Cerebellar cortex (tissue), 1 donor: ENCODE measurements at regions not wholly inside any gene's neighbourhood (a gene's known extent, or its start where the extent isn't known, plus 50 kb on each side); places are given as distances from the start of the nearest gene placed in this dataset.

Experiments used
- DNase-seq: peaks from one replicate; pipeline ENCODE4 v3.0.0-alpha.2; 2015; ENCODE audit warnings: low spot score

DNA sequence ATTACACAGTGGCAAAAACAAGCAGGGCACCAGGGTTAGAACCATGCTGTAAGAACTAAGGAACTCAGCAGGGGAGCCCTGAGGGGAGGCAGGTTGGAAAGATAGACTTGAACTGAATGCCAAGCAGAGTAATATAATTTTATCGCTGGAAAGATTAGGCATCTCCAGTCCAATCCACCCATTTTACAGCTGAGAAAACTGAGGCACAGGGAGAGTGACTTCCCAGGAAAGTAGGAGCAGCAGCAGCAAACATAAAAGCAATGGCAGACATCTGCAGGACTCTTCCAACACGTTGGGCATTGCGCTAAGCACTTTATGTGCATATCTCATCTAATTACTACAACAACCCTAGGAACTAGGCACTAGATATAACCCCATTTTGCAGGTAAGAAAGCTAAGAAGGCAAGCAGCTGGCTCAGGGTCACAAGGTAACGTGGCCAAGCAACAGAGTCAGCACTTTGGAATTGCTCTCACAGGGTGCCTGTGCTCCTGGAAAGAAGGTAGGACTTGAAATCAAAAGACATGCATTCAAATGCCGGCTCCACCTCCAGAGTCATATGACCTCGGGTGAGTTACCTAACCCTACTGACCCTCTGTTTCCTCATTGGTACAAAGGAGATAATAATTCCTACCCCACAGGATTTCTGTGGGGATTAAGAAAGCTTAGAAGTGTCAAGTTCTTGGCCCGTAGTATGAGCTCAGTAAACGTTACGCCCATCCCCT is 215.3 kb downstream of the BARX2 start:
- no peak for DNase-seq

DNA sequence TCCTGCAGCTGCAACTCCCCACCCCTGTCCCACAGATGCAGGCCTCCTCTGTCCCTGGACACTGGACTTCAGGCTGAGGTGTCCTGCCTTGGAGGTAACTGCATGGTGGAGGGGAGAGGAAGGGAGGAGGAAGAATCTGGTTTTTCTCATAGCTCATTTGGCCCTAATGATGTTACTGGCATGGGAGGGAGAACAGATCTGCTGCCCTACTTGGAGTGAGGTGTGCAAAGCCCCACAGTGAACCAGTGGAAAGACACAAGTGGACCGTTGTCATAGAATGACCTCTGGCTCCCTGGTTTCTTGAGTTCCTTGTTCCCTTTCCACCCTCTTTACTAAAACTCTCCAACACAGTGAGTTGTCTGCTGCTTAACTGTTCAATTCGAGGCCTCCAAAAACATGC is 215.9 kb downstream of the BARX2 start:
- DNase-seq = no peak

DNA sequence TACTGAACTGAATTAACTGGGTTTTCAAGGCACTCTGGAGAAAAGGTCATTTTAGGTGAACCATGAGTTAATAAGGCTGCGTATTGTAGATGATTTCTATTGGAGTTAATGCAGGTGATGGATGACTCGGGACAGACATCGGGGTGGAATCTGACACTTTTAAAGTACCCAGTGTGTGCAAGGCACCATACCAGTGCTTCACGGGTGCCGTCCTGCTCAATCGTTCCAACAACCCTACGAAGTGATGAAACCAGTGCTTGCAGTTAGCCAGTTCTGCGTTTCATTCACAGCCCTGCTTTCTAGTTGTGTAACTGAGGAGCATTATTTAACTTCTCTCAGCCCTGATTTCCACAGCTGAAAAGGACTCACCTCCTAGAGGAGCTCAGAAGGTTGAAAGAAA is 216.5 kb downstream of the BARX2 start:
- no peak for DNase-seq

DNA sequence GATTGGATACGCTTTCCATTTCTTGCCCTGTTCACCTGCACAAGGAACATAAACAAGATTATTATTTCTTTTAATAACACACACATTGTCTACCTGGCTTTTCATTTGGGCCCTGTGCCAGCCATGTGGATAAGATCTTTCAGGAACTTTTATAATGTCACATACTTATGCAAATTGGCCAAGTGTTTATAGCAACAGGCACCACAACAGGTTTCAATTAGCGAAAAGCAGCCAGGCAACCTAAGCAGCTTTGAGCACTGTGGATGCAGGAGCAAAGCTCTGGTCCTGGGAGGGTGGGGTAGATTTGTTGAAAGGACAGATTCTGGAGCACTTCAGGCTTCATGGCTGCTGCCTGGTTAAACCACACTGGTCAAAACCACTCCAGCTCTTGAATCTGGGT is 217.4 kb downstream of the BARX2 start:
- no peak for DNase-seq

DNA sequence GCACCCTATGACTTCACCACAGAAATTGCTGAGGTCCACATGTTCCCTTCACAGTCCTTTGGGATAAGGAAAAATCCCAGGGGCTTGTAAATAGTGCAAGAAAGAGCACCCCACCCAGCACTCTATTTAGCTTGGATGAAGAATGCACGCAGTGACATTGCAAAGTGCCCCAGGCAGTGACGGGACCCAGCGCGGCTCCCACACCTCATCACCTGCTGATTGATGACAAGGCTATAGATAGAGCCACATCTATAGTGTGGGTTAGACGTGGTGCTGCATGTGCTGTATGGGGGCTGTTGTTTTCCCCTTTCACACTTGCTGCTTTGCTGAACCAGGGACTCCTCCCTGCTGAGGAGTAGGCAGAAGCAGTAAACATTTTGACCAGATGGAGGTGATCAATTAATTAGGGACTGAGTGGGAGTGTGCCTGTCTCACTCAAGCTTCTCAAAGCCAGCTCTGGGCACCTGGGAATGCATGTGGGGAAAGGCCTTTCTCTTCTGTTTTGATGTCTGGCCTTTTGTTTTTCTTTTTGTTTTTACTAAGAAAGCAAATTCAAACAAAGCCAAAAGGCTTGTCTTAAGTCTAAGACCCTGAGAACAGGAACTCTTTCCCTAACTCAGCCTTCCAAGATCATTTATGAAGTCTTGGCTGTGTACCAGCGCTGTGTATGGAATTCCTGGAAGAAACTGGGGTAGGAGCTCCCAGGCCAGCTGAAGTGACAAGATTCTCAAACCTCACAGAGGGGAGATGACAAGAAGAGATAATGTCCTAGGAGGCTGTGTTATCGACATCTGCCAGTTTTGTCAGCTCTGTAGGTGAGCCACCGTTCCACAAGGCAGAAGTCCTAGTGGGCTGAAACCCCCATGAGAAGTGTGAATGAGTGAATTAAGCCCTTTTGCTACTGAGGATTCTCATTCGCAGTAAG is 219.7 kb downstream of the BARX2 start:
- no peak for DNase-seq

- DNase-seq = no peak
These were observed 219.3 kb upstream of the TMEM45B start for GRCh38 chr11:129596351-129596750.

DNA sequence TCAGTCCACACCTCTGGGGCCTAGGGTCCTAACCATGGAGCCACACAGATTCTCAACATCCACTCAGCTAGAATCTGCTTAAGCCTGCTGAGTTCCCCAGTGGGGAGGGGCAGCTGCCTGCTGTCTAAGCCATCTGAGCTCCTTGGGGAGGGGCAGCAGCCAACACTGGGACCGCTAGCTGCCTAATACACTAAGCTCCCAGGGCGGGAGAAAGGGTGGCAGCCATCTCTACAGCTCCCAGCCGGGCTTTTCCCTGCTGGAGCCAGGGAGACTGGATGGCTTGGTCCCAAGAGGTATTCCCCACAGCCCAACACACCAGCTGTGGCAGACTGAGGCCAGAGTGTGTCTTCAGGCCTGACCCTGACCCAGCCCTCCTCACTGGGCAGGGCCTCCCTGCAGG is 217.3 kb upstream of the TMEM45B start:
- no peak for DNase-seq

DNA sequence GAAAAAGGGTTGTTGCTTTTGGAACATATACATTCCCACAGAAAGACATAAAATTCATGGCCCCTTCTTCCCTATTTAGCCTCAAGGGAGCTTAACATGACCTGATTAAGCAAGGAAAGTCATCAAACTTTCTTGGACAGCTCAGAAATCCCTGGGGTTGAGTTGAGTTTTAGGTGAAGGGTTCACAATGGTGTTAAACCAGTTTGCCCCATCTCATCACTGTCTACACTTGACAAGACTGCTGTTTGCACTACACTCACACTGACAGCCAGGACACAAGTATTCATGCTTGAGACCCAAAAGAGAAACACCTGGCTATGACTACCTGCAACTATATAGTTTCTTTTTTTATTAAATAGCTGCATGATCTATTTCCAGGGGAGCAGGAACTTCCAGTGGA is 209.8 kb upstream of the TMEM45B start:
- DNase-seq = no peak

DNA sequence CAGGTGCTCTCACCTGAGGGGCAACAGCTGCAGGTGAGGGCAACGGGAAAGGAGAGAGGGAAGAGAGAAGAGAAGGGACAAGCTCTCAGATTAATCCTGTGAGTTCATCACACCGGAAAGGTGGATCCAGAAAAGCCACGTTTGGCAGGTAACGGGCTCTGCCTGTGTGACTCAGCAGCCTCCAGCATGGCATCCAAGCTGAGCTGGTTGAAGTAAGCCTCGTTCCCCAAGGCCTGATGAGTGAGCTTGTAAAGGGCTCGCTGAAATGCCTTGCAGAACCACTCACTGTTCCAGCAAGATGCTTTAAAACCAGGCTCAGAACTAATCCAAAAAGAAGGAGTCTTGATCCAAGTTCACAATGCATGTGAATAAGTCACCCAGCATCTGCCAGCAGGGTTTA is 206.9 kb upstream of the TMEM45B start:
- DNase-seq = no peak

- no peak for DNase-seq
These were observed 205.5 kb upstream of the TMEM45B start for GRCh38 chr11:129610125-129610524.

DNA sequence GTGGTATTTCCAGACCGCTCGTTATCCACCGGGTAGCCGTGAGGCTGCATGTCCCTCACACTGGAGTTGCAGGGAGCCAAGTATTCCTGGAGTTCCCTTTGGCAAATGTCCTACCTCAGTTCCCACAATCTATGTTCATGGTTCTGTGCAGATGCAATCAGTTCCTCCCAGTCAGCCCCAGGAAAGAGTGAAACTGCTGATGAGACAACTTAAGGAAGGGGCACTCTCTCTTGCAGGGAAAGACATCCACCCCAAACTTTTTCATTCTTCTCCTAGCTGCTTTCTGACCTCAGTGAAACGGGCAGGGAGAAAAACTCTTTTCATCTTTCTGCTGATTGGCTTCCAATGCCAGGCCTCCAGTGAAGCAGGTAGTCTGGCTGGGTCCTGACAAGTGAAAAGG is 205.1 kb upstream of the TMEM45B start:
- DNase-seq = no peak

- DNase-seq = no peak
These were observed 203.8 kb upstream of the TMEM45B start for GRCh38 chr11:129611661-129612446.

DNA sequence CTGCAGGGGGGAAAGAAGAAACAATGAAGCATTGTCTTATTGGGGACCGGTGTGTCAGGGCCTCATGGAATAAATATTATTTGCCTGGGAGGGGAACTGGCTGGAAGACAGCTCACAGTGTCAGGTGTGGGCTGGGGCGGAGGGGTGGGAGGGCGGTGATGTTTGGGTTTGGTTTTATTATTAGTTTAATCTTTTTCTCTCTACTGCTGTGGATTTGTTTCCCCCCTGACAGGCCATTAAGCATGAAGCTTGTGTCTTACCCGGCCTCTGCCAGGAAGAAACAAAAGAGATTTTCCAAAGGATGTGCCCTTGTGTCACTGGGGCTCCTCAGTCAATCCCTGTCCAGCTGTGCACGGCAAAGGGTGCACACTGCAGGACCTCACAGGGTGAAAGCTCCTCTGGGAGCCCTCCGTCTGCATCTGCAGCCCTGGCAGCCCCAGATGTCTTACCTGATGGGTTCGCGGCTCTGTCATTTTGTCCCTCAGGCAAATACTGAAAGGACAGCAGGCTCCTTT is 203.1 kb upstream of the TMEM45B start:
- DNase-seq = no peak

DNA sequence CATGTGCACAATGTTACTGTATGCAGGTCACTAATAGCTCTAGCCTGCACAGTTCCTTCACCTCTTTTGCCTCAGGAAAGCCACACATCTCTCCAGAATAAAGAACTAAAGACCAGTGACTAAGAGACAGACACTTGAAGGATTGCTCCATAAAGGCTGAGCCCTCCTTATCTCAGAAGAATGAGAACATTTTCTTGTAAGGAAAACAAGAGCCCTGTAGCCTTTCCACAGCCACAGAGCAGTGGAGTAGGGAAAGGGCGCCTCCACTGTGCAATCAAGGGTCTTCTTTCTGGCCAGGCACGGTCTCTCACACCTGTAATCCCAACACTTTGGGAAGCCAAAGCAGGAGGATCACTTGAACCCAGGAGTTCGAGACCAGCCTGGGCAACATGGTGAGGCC is 202.6 kb upstream of the TMEM45B start:
- no peak for DNase-seq

DNA sequence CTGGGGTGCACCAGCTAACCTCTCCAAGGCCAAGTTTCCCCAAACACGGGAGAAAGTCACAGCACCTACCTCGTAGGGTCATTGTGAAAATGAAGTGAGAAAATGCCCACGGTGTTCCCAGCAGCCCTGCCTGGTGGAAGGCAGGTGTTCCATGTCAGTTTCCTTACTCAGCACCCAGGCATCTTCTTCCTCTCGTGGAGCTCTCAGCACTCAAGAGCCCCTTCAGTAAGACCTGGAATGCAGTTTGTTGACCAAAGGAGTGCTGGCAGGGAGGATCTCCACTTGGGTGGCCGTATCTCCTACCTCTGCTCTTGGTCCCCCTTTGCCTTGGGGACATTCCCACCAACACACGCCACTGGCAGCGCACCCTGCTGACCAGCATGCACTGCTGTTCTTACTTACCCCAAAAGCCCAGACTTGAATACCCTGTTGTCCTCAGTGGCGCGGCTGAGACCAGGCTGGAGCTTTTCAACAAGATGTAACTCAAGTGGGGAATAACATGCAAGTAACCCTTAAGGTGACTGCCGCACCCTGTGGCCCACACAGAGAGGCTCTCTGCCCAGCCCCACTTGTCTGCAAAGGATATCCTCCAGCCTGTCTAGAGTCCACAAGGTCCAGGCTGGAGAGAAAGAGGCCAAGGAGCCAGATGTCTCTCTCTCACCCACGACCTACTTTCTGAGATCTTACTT is 201.2 kb upstream of the TMEM45B start:
- DNase-seq = no peak

GRCh38 chr11:129618046-129618569 is 197.5 kb upstream of the TMEM45B start:
- no peak for DNase-seq

- no peak for DNase-seq
These were observed 195.2 kb upstream of the TMEM45B start for GRCh38 chr11:129620237-129621104.

DNA sequence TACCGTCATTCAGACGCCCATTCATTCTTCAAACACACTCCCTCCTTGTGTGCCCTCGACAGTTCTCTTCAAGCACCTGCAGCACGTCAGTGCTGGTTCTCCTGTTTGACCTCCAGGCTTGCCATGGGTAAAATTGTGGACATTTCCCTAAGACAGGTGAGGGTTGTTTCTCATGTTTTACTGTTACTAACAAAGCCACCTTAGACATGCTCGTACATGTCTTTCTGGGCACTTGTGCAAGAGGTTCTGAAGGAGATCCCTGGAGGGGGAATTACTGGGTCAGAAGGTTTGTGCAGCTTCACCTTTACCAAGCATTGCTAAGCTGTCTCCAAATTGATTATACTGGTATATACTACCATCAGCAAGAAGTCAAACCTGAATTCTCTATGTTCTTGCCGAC is 189.7 kb upstream of the TMEM45B start:
- no peak for DNase-seq

DNA sequence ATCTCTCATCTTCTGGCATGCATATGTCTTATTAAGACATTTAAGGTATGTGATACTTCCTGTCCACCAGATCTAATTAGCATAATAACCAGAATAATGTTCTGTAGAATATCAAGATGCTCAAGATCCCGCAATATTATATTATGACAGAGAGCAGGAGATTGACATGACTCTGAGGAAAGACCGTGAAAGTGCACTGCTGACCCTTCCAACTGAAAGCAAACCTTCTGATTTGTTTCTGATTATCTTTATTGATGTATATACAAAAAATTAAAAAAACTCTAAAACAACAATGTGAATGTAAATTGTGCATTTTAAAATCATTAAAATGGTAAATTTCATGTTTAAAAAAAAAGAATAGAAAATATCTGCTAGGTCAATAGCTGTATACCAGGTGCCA is 184.4 kb upstream of the TMEM45B start:
- no peak for DNase-seq

DNA sequence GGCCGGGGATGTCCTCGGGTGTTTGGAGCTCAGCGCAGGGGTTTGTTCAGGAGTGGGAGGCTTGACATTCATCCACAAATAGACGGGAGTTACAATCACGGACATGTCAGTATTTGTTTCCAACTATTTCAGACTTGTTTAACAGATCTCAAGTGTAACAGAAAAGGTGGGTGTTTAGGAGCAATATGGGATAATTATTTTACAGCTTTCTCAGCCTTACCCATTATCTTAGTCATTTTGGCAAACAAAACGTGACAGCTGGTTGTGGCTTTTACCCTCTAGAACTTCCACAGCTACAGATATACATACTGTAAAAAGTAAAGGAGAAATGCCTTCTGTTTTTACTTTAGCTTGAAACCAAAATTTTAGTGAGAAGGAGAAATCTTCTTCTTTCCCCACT is 178.7 kb upstream of the TMEM45B start:
- DNase-seq = no peak

- DNase-seq = no peak
These were observed 178.2 kb upstream of the TMEM45B start for GRCh38 chr11:129637473-129637872.
